ENCODE measurements at regions not wholly inside any gene's neighbourhood (a gene's known extent, or its start where the extent isn't known, plus 50 kb on each side); places are given as distances from the start of the nearest gene placed in this dataset.
"Not testable (repeated sequence)": the region's sequence is repeated elsewhere in the genome, so short reads cannot be mapped to it uniquely, and the experiment has no call there.

GRCh38 chr14:87304404-87304803, 688.6 kb downstream of the GALC start:
- DNase-seq, result no peak

- DNase-seq, result no peak
Observed at GRCh38 chr14:87286826-87287225, 706.2 kb downstream of the GALC start.

- no peak for DNase-seq
Observed at GRCh38 chr14:87286191-87286590, 706.8 kb downstream of the GALC start.

DNA sequence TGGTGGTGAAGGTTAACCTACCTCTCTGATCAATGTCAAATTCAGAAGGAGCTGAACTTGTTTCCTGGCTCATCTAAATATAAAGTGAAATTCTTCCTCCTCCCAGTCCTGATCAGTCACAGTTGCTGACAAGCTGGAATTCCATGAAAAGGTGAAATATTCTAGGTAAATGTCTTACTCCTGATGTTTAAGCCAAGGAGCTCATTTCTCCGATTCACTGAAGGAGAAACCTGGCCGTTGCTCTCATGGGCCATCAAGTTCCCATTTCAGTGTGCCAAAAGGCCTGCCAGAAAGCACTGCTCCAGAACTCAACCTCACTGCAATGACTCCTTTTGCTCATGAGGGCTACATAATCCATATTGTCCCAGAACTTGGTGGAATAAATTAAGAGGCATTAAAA, 707.5 kb downstream of the GALC start:
- DNase-seq, result no peak

DNA sequence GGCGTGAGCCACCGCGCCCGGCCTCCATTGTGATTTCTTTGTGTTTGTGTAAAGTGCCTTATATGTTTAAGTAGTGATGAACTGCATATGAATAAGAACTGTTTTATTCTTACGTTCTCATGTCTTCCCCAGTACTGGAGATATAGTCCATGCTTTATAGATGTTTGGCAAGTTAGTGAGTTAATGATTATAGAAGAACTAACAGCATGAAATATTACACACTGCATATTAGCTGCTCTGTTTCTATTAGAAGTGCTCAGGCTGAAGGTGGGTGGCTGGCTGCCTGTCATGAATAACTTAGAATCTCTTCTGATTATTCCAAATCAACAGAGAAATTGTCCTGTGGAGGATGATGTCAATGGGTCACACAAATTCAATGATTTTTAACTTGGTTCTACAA, 709.4 kb downstream of the GALC start:
- no peak for DNase-seq

- no peak for DNase-seq
Observed at GRCh38 chr14:87282266-87282665, 710.7 kb downstream of the GALC start.

DNA sequence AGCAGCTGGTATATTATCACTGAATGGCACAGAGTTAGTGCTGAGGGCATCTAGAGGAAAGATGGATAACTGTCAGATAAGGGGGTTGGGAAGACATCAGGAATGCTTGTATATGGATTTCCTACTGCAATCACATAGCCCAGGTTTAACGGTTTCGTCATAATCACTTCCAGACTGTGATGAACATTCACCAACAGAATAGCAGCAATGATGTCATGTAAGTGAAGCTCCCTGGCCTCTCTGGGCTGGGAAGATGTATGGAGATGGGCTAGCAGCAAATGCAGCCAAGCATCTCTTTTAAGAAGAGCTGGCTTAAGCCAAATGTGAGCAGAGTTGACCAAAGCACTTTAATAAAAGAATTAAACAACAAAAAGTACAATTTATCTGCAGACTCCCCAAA, 714.6 kb downstream of the GALC start:
- DNase-seq, result no peak

- DNase-seq, result no peak
Observed at GRCh38 chr14:87271331-87271730, 721.7 kb downstream of the GALC start.

DNA sequence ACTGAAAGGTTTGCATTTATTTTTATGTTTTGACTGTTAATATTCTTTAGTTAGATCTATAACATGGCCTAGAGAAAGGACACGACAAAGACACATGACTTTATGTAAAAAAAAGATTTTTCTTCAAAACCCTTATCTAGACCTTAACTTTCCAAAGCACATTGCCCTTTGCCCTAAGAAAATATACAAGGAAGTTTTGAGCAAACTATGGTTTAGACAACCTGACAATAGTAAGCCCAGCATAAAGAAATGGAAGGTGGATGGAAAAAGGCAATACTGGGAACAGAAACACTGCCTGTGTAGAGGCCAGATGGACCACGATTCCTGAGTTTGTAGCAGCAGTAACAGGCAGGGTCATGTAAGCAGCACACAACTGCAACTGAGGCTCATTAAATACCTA, 724.0 kb downstream of the GALC start:
- no peak for DNase-seq

DNA sequence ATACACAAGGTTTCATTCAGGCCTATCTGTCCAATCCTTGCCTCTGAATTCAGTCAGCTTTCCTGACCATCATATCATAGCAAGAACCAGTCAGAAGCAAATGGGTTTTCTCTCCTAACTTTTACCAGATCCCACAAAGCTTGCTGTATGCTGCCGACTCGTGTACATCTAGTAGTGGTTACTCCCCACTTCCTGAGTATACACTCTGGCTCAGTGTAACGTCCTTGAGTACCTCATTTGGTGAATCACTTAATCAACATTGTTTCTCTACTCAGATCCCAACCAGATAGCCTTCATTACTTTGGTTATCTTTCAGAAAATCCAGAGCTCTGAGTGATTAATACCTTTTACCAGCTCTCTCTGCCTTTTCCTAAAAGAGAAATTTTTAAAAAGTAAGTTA, 728.2 kb downstream of the GALC start:
- no peak for DNase-seq

- no peak for DNase-seq
Observed at GRCh38 chr14:87264272-87264785, 728.7 kb downstream of the GALC start.

GRCh38 chr14:87261621-87262020, 731.4 kb downstream of the GALC start:
- DNase-seq, result no peak

DNA sequence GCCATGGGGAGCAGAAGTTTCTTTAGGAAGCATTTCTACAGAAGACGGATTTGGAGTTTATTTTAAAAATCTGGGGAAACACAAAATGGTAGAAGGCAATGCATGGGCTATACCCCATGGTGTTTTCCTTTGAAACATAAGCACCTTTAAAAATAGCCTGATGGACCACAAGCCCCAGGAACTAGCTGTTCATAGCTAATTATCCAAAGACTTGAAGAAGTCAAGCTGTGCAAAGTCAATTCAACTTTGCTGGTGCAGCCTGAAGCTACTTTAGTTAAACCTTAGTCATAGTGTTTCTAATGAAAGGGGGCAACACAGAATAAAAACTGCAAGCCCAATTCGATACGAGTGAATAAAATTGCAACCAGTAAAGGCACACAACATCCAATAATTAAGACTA, 732.5 kb downstream of the GALC start:
- DNase-seq, result no peak

GRCh38 chr14:87257421-87257820, 735.6 kb downstream of the GALC start:
- no peak for DNase-seq

DNA sequence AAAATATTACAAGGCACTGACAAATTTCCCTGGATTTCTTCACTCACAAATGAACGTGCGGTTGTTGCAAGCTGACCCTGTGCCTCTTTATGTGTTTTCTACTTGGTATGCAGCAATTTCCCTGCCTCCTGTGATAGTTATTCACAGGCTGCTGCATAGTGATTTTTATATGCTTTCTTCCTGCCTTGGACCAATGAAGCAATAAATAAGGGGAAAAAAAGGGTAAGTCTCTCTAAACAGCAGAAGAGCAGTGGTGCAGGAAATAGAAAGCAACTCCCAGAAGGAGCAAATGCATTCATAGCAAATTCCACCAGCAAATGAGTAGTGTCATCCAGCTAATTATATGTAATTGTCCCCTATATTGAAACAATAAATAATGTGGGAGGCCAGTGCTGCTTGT, 737.9 kb downstream of the GALC start:
- DNase-seq, result no peak

- no peak for DNase-seq
Observed at GRCh38 chr14:87254331-87254874, 738.6 kb downstream of the GALC start.

DNA sequence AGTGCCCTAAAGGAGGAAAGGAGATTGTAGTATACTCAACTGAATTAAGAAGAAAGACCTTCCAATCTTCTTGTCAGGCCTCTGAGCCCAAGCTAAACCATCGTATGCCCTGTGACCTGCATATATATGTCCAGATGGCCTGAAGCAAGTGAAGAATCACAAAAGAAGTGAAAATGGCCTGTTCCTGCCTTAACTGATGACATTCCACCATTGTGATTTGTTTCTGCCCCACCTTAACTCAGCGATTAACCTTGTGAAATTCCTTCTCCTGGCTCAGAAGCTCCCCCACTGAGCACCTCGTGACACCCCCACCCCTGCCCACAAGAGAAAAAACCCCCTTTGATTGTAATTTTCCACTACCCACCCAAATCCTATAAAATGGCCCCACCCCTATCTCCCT, 739.2 kb downstream of the GALC start:
- DNase-seq, result not testable (repeated sequence)

DNA sequence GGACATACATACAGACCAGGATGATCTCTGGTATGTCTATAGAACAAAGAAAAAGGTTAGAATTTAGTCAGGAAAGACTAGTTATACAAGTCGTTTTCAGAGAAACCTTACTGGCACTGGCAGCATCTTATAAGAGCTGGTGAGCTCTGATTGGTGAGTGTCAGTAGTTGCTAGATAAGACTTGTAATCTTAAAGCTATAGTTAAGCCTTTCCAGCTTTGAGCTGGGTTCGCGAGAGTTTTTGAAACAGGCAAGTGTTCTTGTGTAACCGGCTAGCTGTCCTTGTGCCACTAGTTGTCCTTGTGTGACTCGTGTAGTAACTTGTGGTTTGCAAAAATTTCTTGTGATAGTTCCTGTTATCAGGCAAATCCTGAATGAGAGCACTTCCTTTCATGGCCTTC, 740.9 kb downstream of the GALC start:
- no peak for DNase-seq

- no peak for DNase-seq
Observed at GRCh38 chr14:87251011-87251410, 742.0 kb downstream of the GALC start.

GRCh38 chr14:87241018-87241768, 751.8 kb downstream of the GALC start:
- DNase-seq, result no peak

- DNase-seq, result not testable (repeated sequence)
Observed at GRCh38 chr14:87240319-87240718, 752.7 kb downstream of the GALC start.

GRCh38 chr14:87233806-87234384, 759.1 kb downstream of the GALC start:
- DNase-seq, result no peak

DNA sequence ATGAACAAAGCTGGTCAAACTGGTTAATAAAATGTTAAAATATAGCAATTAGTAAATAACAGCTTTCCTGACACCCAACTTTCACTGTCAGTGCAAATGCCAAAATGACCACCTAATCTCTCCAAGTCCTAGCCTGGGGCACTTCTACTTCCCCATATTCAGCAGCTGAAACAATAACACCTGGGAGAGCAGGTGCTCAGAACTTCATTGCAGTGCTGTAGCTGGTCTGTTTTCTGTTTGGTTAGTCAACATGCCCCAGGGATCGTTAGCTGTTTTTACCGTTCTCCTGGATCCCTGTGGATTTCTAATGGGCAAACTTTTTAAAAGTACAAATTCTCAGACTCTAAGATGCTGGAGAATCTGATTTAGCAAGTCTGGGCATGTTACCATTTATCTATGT, 759.7 kb downstream of the GALC start:
- no peak for DNase-seq

DNA sequence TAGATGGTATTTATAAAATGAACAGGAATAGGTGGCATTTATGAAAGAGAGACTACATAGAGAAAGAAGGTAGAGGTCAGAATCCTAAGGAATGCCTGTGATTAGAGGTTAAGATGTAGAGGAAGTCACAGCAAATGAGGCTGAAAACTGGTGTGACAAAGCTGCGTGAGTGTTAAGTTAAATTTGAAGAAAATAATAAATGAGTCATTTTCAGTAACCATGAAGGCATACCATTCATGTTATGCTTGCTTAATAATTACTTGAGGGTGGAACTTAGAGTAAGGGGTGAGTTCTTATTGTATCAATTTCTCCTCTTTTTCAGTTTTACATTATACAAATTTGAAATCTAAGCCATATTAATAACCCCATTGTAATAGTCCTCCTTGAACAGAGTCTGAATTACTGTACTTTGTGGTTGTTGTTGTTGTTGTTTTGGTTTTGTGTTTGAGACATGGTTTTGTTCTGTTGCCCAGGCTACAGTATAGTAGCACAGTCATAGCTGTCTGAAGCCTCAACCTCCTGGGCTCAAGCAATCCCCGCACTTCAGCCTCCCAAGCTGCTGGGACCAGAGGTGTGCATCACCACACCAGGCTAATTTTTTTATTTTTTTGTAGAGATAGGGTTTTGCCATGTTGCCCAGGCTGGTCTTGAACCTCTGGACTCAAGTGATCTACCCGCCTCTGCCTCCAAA, 761.5 kb downstream of the GALC start:
- DNase-seq, result no peak

Measured in CD4-positive, alpha-beta T cell treated with Interleukin-12 subunit alpha and Interleukin-12 subunit beta, for 1 hour (primary cell).